Suprapubic skin (tissue), 3 donors: ENCODE measurements at regions not wholly inside any gene's neighbourhood (a gene's known extent, or its start where the extent isn't known, plus 50 kb on each side); places are given as distances from the start of the nearest gene placed in this dataset.

Source experiments
- CTCF ChIP-seq, 2 donors: fragments of 200-600 bp in 1 of 2; fragments of 450-650 bp in 1 of 2; sonication (generic) in 1 of 2; IDR thresholded peaks; one replicate each; pipeline ENCODE4 v1.5.1; 2016 to 2019; ENCODE audit warnings: antibody characterized with exemption in 2 of 2, mild to moderate bottlenecking in 1 of 2, moderate library complexity in 1 of 2
- POLR2AphosphoS5 ChIP-seq, 3 donors: sonication (generic); formaldehyde crosslinking; IDR thresholded peaks; one replicate each; pipeline ENCODE4 v1.6.1; 2017; ENCODE audit warnings: antibody characterized with exemption in 3 of 3

DNA sequence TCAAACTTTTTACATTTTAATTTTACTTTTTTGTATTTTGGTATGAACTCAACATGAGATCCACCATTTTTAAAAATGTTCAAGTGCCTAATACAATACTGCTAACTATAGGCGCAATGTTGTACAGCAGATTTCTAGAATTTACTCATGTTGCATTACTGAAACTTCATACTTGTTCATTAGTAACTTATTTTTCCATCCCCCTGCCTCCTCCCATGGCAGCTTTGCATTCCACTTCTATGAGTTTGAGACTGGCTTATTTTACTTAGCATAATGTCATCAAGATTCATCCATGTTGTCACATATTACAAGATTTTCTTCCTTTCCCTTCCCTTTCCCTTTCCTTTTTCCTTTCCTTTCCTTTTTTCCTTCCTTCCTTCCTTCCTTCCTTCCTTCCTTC is 825.9 kb downstream of the SLC16A7 start:
- TF ChIP-seq CTCF (IDR thresholded peaks at IDR 0.05) (no peak), POLR2AphosphoS5 (IDR thresholded peaks at IDR 0.05) (no peak)
